GM19238 (cell line): ENCODE measurements at regions not wholly inside any gene's neighbourhood (a gene's known extent, or its start where the extent isn't known, plus 50 kb on each side); places are given as distances from the start of the nearest gene placed in this dataset.
"Not testable (repeated sequence)": the region's sequence is repeated elsewhere in the genome, so short reads cannot be mapped to it uniquely, and the experiment has no call there.

Experiments
- DNase-seq: peaks from one replicate; pipeline ENCODE4 v3.0.0; 2011; ENCODE audit warnings: low spot score; ENCODE audit not compliant: insufficient read length

DNA sequence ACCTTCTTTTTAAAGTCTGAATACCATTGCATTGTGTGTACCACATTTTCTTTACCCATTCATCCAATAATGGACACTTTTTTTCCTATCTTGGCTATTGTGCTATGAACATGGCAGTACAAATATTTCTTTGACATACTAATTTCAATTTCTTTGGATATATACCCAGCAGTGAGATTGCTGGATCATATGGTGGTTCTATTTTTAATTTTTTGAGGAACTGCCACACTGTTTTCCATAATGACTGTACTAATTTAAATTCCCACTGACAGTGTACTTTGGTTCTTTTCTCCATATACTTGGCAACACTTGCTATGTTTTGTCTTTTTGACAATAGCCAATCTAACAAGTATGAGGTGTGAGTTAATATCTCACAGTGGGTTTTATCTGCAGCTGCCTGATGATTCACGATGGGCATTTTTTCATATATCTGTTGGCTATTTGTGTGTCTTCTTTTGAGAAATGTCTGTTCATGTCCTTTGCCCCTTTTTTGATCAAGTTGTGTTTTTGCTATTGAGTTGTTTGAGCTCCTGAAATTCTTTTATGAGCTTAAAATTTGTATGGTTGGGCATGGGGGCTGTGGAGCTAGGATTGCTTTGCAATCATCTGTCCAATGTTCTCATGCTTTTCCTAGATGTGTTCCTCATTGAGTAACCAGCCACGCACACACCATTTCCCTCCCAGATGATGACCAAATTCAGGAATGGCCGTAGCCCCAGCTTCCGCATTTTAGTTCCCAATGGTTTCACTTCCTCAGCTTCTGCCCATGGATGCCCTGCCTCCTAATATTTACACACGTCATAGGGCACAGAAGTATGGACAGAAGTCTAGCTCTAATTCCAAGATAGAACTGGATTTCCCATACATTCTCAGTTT is 380.0 kb upstream of the SGCG start:
- DNase-seq: no peak

DNA sequence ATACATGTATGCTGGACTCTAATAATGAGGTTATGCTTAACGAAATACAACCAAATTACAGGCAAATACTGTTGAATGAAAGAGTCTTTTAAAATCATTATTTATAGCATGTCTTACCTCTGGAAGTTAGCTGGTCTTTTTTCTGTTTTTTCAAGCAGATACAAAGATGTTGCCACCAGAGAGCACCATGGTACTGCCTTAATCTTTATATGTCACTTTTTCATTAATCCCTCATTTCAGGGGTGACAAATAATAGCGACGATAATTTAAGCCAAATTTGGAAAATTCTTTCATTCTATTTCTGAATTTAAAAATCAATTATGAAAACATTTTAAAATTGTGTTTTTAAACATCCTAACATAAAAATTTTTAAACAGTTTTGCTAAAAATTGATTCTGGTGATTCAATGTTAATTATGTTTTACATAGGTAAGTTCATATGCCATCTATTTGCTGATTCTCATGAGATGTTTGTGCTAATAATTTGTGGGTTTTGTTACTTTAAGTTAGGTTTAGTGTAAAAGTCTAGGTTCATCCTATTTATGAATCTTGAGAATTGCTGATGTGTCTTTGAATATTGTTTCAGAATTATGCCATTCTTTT is 379.3 kb upstream of the SGCG start:
- DNase-seq: no peak

DNA sequence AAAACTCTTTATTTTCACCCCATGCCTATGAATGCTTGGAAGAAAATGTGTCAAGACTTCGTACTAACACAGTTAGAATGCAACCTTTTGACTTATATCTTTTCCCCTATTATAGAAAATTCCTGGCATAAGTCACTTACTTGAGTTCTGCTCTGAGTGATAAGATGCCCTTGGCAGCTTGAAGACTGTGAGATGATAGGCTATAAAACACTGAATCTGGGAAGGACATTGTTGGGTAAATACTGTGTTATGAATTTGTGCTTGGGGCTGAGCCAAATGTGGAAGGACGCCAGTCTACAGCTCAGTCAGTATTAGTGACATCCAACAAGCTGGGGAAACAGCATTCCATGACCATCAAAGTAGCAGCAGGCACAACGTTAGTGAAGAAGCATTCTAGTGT is 368.0 kb upstream of the SGCG start:
- no peak for DNase-seq

DNA sequence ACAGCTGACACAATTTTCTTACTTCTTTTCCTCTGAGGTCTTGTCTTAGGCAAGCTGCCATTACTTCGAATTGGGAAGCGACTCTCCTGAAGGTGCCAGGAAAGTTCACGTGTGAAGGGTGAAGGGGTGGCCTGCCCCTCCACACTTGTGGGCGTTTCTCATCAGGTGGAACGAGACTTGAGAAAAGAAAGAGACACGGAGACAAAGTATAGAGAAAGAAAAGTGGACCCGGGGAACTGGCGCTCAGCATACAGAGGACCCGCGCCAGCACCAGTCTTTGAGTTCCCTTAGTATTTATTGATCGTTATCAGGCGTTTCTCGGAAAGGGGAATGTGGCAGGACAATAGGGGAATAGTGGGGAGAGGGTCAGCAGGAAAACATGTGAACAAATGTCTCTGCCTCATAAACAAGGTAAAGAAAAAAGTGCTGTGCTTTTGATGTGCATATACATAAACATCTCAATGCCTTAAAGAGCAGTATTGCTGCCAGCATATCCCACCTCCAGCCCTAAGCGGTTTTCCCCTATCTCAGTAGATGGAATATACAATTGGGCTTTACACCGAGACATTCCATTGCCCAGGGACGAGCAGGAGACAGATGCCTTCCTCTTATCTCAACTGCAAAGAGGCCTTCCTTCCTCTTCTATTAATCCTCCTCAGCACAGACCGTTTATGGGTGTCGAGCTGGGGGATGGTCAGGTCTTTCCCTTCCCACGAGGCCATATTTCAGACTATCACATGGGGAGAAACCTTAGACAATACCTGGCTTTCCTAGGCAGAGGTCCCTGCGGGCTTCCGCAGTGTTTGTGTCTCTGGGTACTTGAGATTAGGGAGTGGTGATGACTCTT is 367.0 kb upstream of the SGCG start:
- not testable (repeated sequence) for DNase-seq

DNA sequence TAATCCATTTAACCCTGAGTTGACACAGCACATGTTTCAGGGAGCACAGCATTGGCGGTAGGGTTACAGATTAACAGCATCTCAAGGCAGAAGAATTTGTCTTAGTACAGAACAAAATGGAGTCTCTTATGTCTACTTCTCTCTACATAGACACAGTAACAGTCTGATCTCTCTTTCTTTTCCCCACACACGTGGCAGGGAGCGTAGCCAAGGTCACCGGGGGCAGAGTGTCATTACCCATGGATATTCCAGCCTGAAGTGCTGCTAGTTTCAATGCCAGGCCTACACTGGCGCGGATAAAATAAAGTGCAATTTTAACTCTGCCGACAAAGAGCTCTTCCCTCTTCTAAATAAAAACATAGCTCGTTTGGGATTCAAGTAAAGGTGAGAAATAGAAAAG is 366.3 kb upstream of the SGCG start:
- not testable (repeated sequence) for DNase-seq

DNA sequence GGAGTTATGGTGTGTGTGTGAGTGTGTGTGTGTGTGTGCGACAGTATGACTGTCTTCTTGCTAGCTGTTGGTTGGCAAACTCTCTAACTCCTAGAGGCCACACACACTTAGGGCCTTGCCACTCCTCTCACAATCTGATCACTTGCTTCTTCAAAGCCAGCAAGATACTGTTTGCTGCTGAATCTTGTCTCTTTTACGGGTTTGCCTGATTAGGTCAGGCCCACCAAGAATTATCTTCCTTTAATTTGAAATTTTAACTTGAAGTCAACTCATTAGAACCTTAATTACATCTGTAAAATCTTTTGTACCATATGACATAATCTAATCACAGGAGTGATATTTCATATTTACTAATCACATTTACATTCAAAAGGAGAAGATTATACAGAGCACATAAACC is 359.2 kb upstream of the SGCG start:
- DNase-seq: no peak

DNA sequence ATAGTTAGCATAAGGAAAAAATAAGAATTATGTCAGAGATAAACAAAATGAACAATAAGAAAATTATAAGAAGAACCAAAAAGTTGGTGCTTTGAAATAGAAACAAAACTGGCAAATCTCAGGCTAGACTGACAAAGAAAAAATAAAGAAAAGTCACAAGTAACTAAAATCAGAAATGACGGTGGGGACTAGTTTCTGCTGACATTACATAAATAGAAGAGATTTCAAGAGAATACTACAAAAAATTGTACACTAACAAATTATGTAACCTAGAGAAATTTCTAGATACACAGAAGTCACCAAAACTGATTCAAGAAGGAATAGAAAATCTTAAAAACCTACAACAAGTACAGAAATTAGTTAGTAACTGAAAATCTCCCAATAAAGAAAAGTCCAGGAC is 355.6 kb upstream of the SGCG start:
- DNase-seq: no peak

DNA sequence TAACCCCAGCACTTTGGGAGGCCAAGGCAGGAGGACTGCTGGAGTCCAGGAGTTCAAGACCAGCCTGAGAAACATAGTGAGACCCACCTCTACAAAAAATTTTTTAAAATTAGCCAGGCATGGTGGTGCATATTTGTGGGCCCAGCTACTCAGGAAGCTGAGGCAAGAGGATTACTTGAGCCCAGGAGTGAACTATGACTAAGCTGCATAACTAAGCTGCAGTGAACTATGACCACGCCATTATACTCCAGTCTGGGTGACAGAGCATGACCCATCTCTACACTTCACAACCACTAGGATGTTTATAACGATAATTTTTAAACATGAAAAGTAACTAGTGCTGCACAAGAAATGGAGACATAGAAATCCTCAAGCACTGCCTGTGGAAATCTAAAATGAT is 352.7 kb upstream of the SGCG start:
- DNase-seq: no peak

DNA sequence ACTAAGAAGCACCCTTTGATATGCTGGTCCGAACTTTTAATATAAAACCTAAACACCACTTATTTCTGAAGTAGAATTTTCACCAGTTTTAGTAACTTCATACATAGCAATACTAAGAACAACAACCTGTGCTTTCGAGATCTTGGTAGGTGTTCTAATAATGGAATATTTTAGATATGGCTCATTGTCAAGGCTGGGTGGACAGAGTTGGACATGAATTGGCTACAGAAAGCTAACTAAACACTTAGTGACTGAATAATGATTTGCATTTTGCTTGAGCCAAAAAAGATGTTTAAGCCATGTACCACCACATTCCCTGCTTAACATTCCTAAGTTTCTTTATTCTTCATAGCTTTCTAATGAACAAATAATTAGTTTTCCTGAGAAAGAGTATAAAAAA is 344.3 kb upstream of the SGCG start:
- DNase-seq: no peak

DNA sequence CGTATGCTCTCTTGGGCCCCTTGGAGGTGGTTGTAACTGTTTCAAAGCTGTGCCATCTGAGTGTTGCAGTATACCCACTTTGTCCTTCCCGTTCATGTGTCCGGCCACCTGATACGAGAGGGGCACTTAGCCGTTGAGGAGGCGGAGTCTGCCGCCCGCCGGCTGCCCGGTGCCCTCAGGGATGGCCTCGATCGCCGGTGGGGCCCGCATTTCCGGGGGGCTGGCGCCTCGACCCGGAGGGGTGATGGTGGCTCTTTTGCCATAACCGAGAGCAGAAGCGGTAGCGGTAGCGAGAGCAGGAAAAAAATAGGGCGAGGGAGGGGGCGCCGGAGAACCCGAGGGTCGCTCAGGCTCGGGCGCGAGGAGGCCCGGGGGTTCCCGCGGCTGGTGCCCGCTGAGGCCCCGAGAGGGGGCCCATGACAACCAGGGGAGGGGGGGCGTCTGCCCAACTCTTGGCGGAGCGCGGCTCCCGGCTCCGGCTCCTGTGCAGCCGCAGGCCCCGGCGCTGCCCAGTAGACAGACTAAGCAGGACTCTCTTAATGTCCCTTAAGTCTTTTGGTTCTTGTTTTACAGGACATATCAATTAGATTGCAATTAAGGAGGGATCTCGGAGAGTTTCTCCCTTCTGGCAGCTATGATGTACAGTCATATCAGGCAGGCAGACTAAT is 342.7 kb upstream of the SGCG start:
- no peak for DNase-seq

DNA sequence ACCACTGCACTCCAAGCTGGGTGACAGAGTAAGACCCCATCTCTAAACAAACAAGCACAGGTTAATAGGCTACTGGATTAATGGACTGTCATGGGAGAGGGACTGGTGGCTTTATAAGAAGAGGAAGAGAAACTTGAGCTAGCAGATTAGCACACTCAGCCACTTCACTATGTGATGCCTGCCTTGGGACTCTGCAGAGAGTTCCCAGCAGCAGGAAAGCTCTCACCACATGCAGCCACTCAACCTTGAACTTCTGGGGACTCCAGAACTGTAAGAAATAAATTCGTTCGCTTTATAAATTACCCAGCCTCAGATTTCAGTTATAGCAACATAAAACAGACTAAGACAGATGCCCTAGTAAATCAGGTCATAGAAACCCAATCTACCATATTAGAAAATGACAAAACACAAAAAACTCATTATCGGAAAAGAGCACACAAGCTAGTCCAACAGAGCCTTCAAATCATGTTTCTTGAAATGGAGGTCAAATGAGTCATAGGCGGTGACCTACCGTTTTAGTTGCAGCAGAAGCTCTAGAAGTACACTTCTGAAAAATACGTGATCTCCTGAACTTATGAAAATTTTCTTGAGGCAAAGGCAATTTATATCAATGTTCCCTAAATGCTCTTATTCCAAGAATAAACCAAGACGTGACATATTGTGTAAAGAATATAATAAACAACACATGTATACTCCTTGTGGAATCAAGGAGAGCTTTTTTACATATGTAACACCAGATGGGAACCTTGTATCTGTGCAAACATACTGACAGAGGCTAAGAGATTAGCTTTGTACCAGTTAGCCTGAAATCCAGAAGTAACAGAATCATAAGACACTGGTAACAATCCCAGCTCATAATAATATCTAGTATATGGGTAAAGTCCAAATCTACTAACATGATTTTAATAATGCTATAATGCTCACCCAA is 340.9 kb upstream of the SGCG start:
- no peak for DNase-seq

DNA sequence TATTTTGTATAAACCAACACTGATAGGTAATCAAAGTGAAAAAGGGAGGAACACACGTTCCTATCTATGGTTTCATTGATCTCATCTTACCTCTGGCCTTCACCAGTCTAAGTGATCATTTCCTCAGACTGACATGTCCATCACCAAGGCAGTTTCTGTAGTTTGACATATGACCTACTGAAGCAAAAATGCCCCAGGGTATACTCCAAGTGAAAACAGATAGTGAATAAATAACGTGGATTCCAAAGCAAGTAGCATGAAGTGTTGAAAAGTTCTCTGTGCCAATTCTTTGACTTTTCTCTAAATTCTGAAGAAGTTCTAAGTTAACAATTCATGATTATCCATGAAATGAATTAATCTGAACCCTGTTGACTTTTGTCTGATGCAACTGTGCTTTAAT is 334.2 kb upstream of the SGCG start:
- no peak for DNase-seq

DNA sequence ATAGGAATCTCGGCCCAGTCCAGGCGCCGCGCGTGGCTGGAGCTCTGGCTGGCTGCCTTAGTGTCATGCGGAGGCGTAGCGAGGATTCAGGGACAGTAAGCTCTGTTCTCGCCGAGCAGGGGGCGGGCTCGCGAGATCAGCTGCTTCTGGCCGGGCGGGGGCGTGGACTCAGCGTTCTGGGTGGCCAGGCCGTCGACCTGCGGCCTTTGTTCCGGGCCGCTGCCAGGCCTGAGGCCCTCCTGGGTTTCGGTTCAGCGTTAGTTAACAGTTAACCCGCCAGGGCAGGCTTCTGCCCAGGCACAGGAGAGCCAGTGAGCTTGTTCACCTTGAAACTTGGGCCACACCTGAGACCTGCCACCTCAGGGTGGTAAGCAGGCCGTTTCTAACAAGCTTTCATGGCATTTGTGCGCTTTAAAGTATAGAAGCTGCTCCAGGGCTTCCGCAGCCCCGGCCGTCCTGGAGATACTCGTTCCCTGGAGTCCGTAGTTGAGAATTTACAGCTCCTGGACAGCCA is 332.2 kb upstream of the SGCG start:
- DNase-seq: no peak

DNA sequence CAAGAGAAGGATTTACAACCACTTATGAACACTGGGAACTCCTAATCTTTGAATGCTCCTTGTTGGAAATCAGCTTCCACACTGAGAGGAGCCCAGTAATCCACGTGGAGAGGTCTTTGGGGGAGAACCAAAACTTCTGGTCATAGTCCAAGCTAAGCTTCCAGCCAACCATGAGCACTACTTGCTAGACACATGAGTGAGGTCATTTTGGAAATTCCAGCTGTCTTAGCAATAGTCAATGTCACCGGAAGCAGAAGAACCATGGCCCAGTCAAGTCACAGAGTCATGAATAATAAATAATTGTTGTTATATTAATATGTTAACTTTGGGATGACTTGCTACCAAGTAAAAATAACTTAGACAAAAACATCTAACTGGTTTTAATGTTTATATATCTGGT is 324.9 kb upstream of the SGCG start:
- no peak for DNase-seq

DNA sequence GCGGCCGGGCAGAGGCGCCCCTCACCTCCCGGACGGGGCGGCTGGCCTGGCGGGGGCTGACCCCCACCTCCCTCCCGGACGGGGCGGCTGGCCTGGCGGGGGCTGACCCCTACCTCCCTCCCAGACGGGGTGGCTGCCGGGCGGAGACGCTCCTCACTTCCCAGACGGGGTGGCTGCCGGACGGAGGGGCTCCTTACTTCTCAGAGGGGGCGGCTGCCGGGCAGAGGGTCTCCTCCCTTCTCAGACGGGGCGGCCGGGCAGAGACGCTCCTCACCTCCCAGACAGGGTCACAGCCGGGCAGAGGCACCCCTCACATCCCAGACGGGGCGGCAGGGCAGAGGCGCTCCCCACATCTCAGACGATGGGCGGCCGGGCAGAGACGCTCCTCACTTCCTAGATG is 321.8 kb upstream of the SGCG start:
- not testable (repeated sequence) for DNase-seq

DNA sequence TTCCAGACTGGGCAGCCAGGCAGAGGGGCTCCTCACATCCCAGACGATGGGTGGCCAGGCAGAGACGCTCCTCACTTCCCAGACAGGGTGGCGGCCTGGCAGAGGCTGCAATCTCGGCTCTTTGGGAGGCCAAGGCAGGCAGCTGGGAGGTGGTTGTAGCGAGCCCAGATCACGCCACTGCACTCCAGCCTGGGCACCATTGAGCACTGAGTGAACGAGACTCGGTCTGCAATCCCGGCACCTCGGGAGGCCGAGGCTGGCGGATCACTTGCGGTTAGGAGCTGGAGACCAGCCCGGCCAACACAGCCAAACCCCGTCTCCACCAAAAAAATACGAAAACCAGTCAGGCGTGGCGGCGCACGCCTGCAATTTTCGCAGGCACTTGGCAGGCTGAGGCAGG is 321.4 kb upstream of the SGCG start:
- not testable (repeated sequence) for DNase-seq

DNA sequence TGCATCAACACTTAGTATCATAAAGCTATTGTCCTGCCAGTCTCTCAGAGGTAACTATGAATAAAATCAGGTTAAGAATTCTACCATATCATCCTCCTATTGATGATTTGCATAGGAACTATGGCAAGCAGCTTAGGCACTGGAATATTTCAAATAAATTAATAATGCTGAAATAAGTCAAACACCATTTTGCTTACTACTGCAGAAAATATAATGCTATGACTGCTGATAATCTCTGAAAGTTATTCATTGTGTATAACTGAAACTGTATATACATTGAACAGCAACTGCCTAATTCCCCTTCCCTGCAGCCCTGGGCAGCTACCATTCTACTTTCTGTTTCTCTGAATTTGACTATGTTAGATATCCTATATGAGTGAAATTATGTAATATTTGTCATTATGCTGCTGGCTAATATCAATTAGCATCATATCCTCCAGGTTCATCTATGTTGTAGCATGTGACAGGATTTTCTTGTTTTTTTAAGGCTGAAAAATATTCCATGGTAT is 318.8 kb upstream of the SGCG start:
- no peak for DNase-seq

DNA sequence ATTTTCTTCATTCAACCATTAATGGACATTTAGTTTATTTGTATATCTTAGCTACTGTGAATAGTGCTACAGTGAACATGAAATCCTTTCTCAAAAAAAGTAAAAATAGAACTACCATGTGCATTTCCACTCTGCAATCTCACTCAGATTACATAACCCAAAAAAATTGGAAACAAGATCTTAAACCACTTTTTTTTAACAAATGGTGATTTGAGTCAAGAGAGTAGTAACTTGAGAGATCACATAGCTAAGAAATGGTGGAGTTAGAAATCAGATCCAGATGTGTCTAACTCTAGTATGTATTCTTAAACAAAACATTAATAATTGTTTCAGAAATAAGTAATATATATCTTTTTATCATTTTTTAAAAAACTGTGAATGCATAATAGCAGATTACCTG is 318.3 kb upstream of the SGCG start:
- no peak for DNase-seq

DNA sequence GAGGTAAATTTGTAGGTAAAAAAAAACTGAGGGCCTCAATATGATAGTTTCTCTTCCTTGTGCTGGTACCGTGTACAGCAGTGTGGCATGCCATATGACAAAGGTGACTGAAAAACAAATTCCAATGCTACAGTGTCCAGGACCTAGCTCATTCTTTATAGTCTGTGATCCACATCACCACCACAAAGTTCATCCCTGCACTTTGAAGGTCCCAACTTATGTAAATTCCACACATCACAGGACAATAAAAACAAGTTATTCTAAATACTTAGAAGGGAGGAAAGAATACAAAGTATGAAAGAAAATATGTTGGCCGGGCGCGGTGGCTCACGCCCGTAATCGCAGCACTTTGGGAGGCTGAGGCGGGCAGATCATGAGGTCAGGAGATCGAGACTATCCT is 314.6 kb upstream of the SGCG start:
- DNase-seq: no peak

DNA sequence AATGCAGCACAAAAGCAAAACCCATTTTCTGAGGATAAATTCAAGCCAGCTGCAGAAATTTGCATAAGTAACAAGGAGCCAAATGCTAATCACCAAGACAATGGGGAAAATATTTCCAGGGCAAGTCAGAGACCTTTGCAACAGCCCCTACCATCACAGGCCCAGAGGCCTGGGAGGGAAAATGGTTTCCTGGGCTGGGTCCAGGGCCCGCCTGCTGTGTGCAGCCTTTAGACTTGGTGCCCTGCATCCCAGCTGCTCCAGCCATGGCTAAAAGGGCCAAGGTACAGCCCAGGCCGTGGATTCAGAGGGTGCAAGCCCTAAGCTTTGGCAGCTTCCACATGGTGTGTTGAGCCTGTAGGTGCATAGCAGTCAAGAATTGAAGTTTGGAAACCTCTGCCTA is 309.5 kb upstream of the SGCG start:
- no peak for DNase-seq
